OCI-LY7 (cell line): ENCODE measurements at regions not wholly inside any gene's neighbourhood (a gene's known extent, or its start where the extent isn't known, plus 50 kb on each side); places are given as distances from the start of the nearest gene placed in this dataset.

ENCODE experiments used
- EZH2phosphoT487 ChIP-seq: fragments of 200-600 bp; sonication (generic); IDR thresholded peaks from 2 replicates; pipeline ENCODE4 v1.6.1; 2018; ENCODE audit warnings: low read depth, borderline replicate concordance, mild to moderate bottlenecking, mixed run types, antibody characterized with exemption, low read length, moderate library complexity, mixed read lengths
- TF ChIP-seq, protein P1 (sequence below): fragments of 200-600 bp; sonication (generic); conservative IDR thresholded peaks from 2 replicates; pipeline ENCODE4 v1.5.1; 2014; ENCODE audit warnings: mild to moderate bottlenecking, antibody characterized with exemption, low read length, moderate library complexity, mixed read lengths

DNA sequence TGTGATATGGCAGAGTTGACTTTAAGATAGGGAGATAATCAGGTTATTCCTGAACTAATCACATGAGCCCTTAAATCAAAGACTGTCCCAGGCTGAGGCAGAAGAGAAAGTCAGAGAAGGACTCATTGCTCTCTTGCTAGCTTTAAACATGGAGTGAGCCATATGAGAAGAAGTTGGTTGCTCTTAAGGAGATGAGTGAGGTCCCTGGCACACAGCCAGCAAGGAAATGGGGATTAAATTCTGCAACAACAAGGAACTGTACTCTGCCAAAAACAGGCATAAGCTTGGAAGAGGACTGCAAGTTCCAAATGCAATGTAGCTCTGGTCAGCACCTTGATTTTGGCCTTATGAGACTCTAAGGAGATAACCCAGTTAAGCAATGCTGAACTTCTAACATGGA, 457.0 kb downstream of the PLOD2 start:
- TF ChIP-seq, protein P1, sequence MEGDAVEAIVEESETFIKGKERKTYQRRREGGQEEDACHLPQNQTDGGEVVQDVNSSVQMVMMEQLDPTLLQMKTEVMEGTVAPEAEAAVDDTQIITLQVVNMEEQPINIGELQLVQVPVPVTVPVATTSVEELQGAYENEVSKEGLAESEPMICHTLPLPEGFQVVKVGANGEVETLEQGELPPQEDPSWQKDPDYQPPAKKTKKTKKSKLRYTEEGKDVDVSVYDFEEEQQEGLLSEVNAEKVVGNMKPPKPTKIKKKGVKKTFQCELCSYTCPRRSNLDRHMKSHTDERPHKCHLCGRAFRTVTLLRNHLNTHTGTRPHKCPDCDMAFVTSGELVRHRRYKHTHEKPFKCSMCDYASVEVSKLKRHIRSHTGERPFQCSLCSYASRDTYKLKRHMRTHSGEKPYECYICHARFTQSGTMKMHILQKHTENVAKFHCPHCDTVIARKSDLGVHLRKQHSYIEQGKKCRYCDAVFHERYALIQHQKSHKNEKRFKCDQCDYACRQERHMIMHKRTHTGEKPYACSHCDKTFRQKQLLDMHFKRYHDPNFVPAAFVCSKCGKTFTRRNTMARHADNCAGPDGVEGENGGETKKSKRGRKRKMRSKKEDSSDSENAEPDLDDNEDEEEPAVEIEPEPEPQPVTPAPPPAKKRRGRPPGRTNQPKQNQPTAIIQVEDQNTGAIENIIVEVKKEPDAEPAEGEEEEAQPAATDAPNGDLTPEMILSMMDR: no peak
- no peak for TF ChIP-seq EZH2phosphoT487
